WTC11 (cell line): ENCODE measurements at regions not wholly inside any gene's neighbourhood (a gene's known extent, or its start where the extent isn't known, plus 50 kb on each side); places are given as distances from the start of the nearest gene placed in this dataset.
A peak's percentile ranks its signal among the peaks of the same experiment; 100 is the strongest.

Source experiments
- ATAC-seq: fragments of 200-7000 bp; cut with Tn5 transposase; 2 replicates; pipeline ENCODE4 v1.10.0; 2021; ENCODE audit warnings: mild to moderate bottlenecking, moderate library complexity
- CTCF ChIA-PET: fragments of 300-600 bp; sonication (Branson Sonifier 250); formaldehyde crosslinking; loops from one replicate; lab custom pipeline; 2021; ENCODE audit warnings: antibody characterized with exemption; lab: Charles Lee
- POLR2A ChIA-PET: fragments of 350-600 bp; sonication (Branson Sonifier 250); formaldehyde crosslinking; loops from one replicate; lab custom pipeline; 2021; ENCODE audit warnings: antibody characterized with exemption; lab: Charles Lee
- DNase-seq: peaks from one replicate; pipeline ENCODE4 v3.0.0; 2021; ENCODE audit warnings: low spot score
- H3K27ac Mint-ChIP-seq: 2 replicates; pipeline ENCODE4 v1.8.0; 2021; ENCODE audit warnings: mixed read lengths
- H3K27me3 Mint-ChIP-seq: 2 replicates; pipeline ENCODE4 v1.8.0; 2021; ENCODE audit warnings: low read depth, mild to moderate bottlenecking, moderate library complexity, mixed read lengths
- H3K36me3 Mint-ChIP-seq: 2 replicates; pipeline ENCODE4 v1.8.0; 2021; ENCODE audit warnings: mixed read lengths
- H3K4me1 Mint-ChIP-seq: 2 replicates; pipeline ENCODE4 v1.8.0; 2022; ENCODE audit warnings: mixed read lengths
- H3K4me3 Mint-ChIP-seq: 2 replicates; pipeline ENCODE4 v1.8.0; 2021; ENCODE audit warnings: mild to moderate bottlenecking, moderate library complexity, mixed read lengths
- H3K9me3 Mint-ChIP-seq: 2 replicates; pipeline ENCODE4 v1.8.0; 2021; ENCODE audit warnings: mixed read lengths
- CREM ChIP-seq: sonication (generic); formaldehyde crosslinking; IDR thresholded peaks from 2 replicates; pipeline ENCODE4 v1.8.1; 2022; ENCODE audit warnings: mild to moderate bottlenecking, missing genetic modification reagents, moderate library complexity
- ELF4 ChIP-seq: sonication (generic); formaldehyde crosslinking; IDR thresholded peaks from 2 replicates; pipeline ENCODE4 v1.8.1; 2022; ENCODE audit warnings: low read depth, mild to moderate bottlenecking, moderate library complexity, missing genetic modification reagents
- EMX1 ChIP-seq: fragments of 250-450 bp; sonication (Bioruptor Pico); IDR thresholded peaks from 2 replicates; pipeline ENCODE4 v1.8.0; 2021; ENCODE audit warnings: mild to moderate bottlenecking
- ESRRA ChIP-seq: sonication (generic); formaldehyde crosslinking; IDR thresholded peaks from 2 replicates; pipeline ENCODE4 v1.8.1; 2022; ENCODE audit warnings: mild to moderate bottlenecking, missing genetic modification reagents, borderline replicate concordance
- ETV6 ChIP-seq: sonication (generic); formaldehyde crosslinking; IDR thresholded peaks from 2 replicates; pipeline ENCODE4 v1.8.1; 2022; ENCODE audit warnings: mild to moderate bottlenecking, missing genetic modification reagents
- GABPB1 ChIP-seq: sonication (generic); formaldehyde crosslinking; IDR thresholded peaks from 2 replicates; pipeline ENCODE4 v1.8.1; 2023; ENCODE audit warnings: mild to moderate bottlenecking, missing genetic modification reagents
- JUN ChIP-seq: sonication (generic); formaldehyde crosslinking; IDR thresholded peaks from 2 replicates; pipeline ENCODE4 v1.8.0; 2023; ENCODE audit warnings: mild to moderate bottlenecking, missing genetic modification reagents
- NFE2L1 ChIP-seq: sonication (generic); formaldehyde crosslinking; IDR thresholded peaks from 2 replicates; pipeline ENCODE4 v1.8.1; 2023; ENCODE audit warnings: missing genetic modification reagents
- NR1H2 ChIP-seq: sonication (generic); formaldehyde crosslinking; IDR thresholded peaks from 2 replicates; pipeline ENCODE4 v1.9.0; 2021; ENCODE audit warnings: mild to moderate bottlenecking, moderate library complexity, missing genetic modification reagents
- SOX15 ChIP-seq: fragments of 250-450 bp; sonication (Bioruptor Pico); IDR thresholded peaks from 2 replicates; pipeline ENCODE4 v1.9.0; 2021; ENCODE audit warnings: mild to moderate bottlenecking
- ZNF317 ChIP-seq: sonication (generic); formaldehyde crosslinking; IDR thresholded peaks from 2 replicates; pipeline ENCODE4 v1.8.1; 2023; ENCODE audit warnings: low read depth, mild to moderate bottlenecking, moderate library complexity, missing genetic modification reagents, borderline replicate concordance
- ZNF416 ChIP-seq: fragments of 250-450 bp; sonication (Bioruptor Pico); IDR thresholded peaks from 2 replicates; pipeline ENCODE4 v1.9.0; 2021; ENCODE audit warnings: mild to moderate bottlenecking, inconsistent platforms
- TF ChIP-seq, protein P1 (sequence below): sonication (generic); formaldehyde crosslinking; IDR thresholded peaks from 2 replicates; pipeline ENCODE4 v1.8.1; 2023; ENCODE audit warnings: mild to moderate bottlenecking, missing genetic modification reagents
- TF ChIP-seq, protein P2 (sequence below): fragments of 250-450 bp; sonication (Bioruptor Pico); IDR thresholded peaks from 2 replicates; pipeline ENCODE4 v2.1.2; 2022; ENCODE audit warnings: mild to moderate bottlenecking, moderate library complexity
- TF ChIP-seq, protein P3 (sequence below): fragments of 250-450 bp; sonication (Bioruptor Pico); IDR thresholded peaks from 2 replicates; pipeline ENCODE4 v1.9.0; 2021; ENCODE audit warnings: mild to moderate bottlenecking
- TF ChIP-seq, protein P4 (sequence below): fragments of 250-450 bp; sonication (Bioruptor Pico); IDR thresholded peaks from 2 replicates; pipeline ENCODE4 v1.8.0; 2021; ENCODE audit warnings: mild to moderate bottlenecking
- TF ChIP-seq, protein P5 (sequence below): fragments of 200-600 bp; IDR thresholded peaks from 2 replicates; pipeline ENCODE4 v1.8.0; 2022; ENCODE audit warnings: antibody characterized with exemption
- TF ChIP-seq, protein P6 (sequence below): sonication (generic); formaldehyde crosslinking; IDR thresholded peaks from 2 replicates; pipeline ENCODE4 v1.8.1; 2023; ENCODE audit warnings: mild to moderate bottlenecking, moderate library complexity, missing genetic modification reagents
- TF ChIP-seq, protein P7 (sequence below): sonication (generic); formaldehyde crosslinking; IDR thresholded peaks from 2 replicates; pipeline ENCODE4 v1.8.0; 2022; ENCODE audit warnings: mild to moderate bottlenecking, missing genetic modification reagents

DNA sequence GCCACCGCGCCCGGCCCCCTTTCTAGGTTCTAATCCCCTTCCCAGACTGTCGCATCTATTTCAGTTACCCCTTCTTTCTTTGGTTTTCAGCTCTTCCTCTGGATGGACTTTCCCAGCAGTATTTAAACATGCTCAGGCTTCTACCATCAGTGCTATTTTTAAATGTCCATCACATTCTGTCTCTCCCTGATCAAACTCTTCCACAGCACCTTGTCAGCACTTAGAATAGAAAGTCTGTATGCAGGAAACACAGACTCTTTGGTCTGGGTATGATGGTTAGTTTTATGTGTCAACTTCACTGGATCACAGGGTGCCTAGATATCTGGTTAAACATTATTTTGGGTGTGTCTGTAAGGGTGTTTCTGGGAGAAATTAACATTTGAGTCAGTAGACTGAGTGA lies 297.8 kb upstream of the ECI2 start (continued):
- TF ChIP-seq CREM (CRISPR knock-in tag) (no peak), EMX1 (no peak), ESRRA (CRISPR knock-in tag) (no peak), SOX15 (CRISPR knock-in tag) (no peak)
- TF ChIP-seq, protein P1, sequence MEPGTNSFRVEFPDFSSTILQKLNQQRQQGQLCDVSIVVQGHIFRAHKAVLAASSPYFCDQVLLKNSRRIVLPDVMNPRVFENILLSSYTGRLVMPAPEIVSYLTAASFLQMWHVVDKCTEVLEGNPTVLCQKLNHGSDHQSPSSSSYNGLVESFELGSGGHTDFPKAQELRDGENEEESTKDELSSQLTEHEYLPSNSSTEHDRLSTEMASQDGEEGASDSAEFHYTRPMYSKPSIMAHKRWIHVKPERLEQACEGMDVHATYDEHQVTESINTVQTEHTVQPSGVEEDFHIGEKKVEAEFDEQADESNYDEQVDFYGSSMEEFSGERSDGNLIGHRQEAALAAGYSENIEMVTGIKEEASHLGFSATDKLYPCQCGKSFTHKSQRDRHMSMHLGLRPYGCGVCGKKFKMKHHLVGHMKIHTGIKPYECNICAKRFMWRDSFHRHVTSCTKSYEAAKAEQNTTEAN = no peak
- TF ChIP-seq, protein P2, sequence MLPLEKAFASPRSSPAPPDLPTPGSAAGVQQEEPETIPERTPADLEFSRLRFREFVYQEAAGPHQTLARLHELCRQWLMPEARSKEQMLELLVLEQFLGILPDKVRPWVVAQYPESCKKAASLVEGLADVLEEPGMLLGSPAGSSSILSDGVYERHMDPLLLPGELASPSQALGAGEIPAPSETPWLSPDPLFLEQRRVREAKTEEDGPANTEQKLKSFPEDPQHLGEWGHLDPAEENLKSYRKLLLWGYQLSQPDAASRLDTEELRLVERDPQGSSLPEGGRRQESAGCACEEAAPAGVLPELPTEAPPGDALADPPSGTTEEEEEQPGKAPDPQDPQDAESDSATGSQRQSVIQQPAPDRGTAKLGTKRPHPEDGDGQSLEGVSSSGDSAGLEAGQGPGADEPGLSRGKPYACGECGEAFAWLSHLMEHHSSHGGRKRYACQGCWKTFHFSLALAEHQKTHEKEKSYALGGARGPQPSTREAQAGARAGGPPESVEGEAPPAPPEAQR (CRISPR knock-in tag) = no peak

DNA sequence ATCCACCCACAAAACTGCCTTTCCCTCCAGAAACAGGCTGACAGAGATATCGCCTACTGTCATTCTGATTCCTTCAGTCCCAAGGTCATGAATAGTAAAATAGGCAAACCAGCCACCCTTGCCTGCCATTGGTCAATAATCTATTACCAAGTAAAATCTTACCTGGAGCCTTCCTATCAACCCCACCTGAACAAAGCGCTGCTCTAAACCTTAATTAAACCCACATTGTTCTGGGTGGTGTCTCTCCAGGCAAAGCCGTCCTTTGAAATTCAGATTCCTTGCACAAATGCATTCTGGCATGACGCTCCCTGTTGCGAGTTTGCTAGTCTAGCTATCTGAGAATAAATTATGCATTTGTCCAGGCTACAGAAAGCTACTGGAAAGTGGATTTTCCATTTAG lies 291.6 kb upstream of the ECI2 start:
- DNase-seq = no peak
- peak; percentile 93 for ATAC-seq
- no peak for TF ChIP-seq NR1H2 (CRISPR knock-in tag)
- TF ChIP-seq NFE2L1 = no peak
- TF ChIP-seq, protein P3, sequence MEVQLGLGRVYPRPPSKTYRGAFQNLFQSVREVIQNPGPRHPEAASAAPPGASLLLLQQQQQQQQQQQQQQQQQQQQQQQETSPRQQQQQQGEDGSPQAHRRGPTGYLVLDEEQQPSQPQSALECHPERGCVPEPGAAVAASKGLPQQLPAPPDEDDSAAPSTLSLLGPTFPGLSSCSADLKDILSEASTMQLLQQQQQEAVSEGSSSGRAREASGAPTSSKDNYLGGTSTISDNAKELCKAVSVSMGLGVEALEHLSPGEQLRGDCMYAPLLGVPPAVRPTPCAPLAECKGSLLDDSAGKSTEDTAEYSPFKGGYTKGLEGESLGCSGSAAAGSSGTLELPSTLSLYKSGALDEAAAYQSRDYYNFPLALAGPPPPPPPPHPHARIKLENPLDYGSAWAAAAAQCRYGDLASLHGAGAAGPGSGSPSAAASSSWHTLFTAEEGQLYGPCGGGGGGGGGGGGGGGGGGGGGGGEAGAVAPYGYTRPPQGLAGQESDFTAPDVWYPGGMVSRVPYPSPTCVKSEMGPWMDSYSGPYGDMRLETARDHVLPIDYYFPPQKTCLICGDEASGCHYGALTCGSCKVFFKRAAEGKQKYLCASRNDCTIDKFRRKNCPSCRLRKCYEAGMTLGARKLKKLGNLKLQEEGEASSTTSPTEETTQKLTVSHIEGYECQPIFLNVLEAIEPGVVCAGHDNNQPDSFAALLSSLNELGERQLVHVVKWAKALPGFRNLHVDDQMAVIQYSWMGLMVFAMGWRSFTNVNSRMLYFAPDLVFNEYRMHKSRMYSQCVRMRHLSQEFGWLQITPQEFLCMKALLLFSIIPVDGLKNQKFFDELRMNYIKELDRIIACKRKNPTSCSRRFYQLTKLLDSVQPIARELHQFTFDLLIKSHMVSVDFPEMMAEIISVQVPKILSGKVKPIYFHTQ (CRISPR knock-in tag) = no peak
- TF ChIP-seq, protein P4, sequence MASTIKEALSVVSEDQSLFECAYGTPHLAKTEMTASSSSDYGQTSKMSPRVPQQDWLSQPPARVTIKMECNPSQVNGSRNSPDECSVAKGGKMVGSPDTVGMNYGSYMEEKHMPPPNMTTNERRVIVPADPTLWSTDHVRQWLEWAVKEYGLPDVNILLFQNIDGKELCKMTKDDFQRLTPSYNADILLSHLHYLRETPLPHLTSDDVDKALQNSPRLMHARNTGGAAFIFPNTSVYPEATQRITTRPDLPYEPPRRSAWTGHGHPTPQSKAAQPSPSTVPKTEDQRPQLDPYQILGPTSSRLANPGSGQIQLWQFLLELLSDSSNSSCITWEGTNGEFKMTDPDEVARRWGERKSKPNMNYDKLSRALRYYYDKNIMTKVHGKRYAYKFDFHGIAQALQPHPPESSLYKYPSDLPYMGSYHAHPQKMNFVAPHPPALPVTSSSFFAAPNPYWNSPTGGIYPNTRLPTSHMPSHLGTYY (CRISPR knock-in tag) = no peak
- no peak for TF ChIP-seq JUN (CRISPR knock-in tag)
- TF ChIP-seq, protein P5, sequence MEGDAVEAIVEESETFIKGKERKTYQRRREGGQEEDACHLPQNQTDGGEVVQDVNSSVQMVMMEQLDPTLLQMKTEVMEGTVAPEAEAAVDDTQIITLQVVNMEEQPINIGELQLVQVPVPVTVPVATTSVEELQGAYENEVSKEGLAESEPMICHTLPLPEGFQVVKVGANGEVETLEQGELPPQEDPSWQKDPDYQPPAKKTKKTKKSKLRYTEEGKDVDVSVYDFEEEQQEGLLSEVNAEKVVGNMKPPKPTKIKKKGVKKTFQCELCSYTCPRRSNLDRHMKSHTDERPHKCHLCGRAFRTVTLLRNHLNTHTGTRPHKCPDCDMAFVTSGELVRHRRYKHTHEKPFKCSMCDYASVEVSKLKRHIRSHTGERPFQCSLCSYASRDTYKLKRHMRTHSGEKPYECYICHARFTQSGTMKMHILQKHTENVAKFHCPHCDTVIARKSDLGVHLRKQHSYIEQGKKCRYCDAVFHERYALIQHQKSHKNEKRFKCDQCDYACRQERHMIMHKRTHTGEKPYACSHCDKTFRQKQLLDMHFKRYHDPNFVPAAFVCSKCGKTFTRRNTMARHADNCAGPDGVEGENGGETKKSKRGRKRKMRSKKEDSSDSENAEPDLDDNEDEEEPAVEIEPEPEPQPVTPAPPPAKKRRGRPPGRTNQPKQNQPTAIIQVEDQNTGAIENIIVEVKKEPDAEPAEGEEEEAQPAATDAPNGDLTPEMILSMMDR = no peak
- TF ChIP-seq, protein P6, sequence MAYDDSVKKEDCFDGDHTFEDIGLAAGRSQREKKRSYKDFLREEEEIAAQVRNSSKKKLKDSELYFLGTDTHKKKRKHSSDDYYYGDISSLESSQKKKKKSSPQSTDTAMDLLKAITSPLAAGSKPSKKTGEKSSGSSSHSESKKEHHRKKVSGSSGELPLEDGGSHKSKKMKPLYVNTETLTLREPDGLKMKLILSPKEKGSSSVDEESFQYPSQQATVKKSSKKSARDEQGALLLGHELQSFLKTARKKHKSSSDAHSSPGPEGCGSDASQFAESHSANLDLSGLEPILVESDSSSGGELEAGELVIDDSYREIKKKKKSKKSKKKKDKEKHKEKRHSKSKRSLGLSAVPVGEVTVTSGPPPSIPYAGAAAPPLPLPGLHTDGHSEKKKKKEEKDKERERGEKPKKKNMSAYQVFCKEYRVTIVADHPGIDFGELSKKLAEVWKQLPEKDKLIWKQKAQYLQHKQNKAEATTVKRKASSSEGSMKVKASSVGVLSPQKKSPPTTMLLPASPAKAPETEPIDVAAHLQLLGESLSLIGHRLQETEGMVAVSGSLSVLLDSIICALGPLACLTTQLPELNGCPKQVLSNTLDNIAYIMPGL = no peak
- TF ChIP-seq GABPB1 (CRISPR knock-in tag) = no peak
- TF ChIP-seq, protein P7, sequence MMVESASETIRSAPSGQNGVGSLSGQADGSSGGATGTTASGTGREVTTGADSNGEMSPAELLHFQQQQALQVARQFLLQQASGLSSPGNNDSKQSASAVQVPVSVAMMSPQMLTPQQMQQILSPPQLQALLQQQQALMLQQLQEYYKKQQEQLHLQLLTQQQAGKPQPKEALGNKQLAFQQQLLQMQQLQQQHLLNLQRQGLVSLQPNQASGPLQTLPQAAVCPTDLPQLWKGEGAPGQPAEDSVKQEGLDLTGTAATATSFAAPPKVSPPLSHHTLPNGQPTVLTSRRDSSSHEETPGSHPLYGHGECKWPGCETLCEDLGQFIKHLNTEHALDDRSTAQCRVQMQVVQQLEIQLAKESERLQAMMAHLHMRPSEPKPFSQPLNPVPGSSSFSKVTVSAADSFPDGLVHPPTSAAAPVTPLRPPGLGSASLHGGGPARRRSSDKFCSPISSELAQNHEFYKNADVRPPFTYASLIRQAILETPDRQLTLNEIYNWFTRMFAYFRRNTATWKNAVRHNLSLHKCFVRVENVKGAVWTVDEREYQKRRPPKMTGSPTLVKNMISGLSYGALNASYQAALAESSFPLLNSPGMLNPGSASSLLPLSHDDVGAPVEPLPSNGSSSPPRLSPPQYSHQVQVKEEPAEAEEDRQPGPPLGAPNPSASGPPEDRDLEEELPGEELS (CRISPR knock-in tag) = no peak
- TF ChIP-seq ZNF416 = no peak
- TF ChIP-seq ZNF317 (CRISPR knock-in tag) = no peak
- TF ChIP-seq ETV6 (CRISPR knock-in tag) = no peak
- TF ChIP-seq ELF4 (CRISPR knock-in tag) = no peak
- ChIA-PET POLR2A (no interaction called here), CTCF (no interaction called here)
- Mint-ChIP-seq H3K9me3 (peaks cover 36% of the 10 kb centered on the region), H3K4me3 (no peak overlapping the region), H3K36me3 (peaks cover 19% of the 10 kb centered on the region), H3K4me1 (peaks cover 13% of the 10 kb centered on the region), H3K27ac (peak overlapping the region; percentile 71), H3K27me3 (peaks cover 2% of the 10 kb centered on the region; the same call in 1 of the 2 replicates)
